ENCODE measurements at regions not wholly inside any gene's neighbourhood (a gene's known extent, or its start where the extent isn't known, plus 50 kb on each side); places are given as distances from the start of the nearest gene placed in this dataset.

GRCh38 chr1:193634470-193634869 is 448.1 kb upstream of the B3GALT2 start:
- TF ChIP-seq, protein P1, sequence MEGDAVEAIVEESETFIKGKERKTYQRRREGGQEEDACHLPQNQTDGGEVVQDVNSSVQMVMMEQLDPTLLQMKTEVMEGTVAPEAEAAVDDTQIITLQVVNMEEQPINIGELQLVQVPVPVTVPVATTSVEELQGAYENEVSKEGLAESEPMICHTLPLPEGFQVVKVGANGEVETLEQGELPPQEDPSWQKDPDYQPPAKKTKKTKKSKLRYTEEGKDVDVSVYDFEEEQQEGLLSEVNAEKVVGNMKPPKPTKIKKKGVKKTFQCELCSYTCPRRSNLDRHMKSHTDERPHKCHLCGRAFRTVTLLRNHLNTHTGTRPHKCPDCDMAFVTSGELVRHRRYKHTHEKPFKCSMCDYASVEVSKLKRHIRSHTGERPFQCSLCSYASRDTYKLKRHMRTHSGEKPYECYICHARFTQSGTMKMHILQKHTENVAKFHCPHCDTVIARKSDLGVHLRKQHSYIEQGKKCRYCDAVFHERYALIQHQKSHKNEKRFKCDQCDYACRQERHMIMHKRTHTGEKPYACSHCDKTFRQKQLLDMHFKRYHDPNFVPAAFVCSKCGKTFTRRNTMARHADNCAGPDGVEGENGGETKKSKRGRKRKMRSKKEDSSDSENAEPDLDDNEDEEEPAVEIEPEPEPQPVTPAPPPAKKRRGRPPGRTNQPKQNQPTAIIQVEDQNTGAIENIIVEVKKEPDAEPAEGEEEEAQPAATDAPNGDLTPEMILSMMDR (conservative IDR thresholded peaks at IDR 0.05; ENCODE audit: low read length), result no peak
- no peak for TF ChIP-seq EZH2phosphoT487 (IDR thresholded peaks at IDR 0.05; ENCODE audit: borderline replicate concordance, low read depth, low read length)
